HFF-Myc (cell line): ENCODE measurements at regions not wholly inside any gene's neighbourhood (a gene's known extent, or its start where the extent isn't known, plus 50 kb on each side); places are given as distances from the start of the nearest gene placed in this dataset.

Source experiments
- DNase-seq: peaks from one replicate; pipeline ENCODE4 v3.0.0-alpha.2; 2011; ENCODE audit warnings: low read depth; ENCODE audit errors: extremely low read depth
- H3K4me3 ChIP-seq: replicated peaks from 2 replicates; pipeline ENCODE4 v1.5.1; 2011; ENCODE audit warnings: low read depth, mild to moderate bottlenecking, control low read depth, low read length
- TF ChIP-seq, protein P1 (sequence below): IDR thresholded peaks from 2 replicates; pipeline ENCODE4 v1.5.1; 2012; ENCODE audit warnings: mild to moderate bottlenecking, low read depth, low read length, control low read depth; ENCODE audit errors: missing control alignments

DNA sequence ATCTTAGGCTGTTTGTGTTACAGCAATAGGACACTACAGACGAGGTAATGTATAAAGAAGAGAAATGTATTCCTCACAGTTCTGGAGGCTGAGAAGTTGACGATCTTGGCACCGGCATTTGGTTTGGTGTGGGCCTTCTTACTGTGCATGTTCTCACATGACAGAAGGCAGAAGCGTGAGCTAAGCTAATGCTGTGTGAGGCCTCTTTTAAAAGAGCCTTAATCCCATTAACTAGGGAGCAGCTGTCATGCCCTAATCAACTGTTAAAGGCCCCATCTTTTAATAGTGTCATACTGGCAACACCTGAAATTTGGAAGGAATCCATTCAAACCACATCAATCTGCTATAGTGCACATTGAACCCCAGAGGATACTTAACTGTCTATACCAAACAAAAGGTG, 992.9 kb downstream of the GALC start:
- H3K4me3 ChIP-seq: no peak overlapping the region
- no peak for DNase-seq
- TF ChIP-seq, protein P1, sequence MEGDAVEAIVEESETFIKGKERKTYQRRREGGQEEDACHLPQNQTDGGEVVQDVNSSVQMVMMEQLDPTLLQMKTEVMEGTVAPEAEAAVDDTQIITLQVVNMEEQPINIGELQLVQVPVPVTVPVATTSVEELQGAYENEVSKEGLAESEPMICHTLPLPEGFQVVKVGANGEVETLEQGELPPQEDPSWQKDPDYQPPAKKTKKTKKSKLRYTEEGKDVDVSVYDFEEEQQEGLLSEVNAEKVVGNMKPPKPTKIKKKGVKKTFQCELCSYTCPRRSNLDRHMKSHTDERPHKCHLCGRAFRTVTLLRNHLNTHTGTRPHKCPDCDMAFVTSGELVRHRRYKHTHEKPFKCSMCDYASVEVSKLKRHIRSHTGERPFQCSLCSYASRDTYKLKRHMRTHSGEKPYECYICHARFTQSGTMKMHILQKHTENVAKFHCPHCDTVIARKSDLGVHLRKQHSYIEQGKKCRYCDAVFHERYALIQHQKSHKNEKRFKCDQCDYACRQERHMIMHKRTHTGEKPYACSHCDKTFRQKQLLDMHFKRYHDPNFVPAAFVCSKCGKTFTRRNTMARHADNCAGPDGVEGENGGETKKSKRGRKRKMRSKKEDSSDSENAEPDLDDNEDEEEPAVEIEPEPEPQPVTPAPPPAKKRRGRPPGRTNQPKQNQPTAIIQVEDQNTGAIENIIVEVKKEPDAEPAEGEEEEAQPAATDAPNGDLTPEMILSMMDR: no peak

DNA sequence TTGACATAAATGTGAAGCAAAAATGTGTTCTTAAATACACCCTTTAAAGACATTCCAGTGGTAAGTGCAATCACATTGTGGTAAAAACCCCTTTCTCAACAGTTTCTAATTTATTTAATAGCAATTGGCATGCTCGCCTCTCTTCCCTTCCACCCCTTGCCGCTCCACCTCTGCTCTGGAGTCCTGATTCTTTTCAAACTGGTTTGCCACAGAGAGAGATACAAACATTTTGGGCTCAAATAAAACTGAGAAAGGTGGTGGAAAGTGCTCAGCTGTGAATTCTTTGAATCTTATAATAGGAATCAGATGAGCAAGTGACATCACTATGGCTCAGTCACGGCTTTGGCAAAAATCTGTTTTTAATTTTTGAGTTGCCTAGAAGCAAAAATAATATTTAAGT, 993.9 kb downstream of the GALC start:
- peak; percentile 69 for DNase-seq
- TF ChIP-seq, protein P1: no peak
- H3K4me3 ChIP-seq: no peak overlapping the region

DNA sequence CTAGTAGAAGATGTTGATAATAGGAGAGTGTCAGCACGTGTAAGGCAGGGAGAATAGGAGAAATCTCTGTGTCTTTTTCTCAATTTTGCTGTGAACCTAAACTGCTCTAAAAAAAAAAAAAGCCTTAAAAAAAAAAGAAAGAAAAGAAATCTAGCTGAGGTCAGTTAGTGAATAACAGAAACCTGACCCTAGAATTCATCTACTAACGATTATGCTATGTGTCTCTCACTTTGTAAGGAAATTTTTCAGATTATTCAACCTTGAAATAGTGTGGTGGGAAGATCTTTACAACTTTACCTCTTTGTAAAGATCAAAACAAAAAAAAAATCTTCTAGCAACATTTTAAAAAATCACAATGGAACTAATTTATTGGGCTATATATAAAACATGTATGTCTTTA, 995.7 kb downstream of the GALC start:
- TF ChIP-seq, protein P1: no peak
- no peak overlapping the region for H3K4me3 ChIP-seq
- DNase-seq: no peak

DNA sequence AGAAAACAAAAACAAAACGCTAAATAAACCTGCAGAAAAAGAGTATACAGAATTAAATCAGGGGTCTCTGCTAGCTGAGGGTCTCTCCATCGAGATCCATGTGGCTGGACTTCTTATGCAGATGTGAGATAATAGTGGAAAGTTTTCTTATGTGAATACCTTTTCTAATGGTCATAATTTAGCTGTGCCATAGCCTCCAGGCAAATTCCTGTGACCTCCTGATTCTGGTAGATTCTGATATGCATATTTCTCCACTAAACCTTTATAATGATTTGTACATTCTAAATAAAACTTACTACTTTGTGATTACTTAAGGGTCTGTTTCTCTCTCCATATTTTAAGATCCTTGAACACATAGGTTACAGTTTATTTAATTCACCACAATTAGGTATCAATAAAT, 1002.6 kb downstream of the GALC start:
- no peak overlapping the region for H3K4me3 ChIP-seq
- TF ChIP-seq, protein P1: no peak
- no peak for DNase-seq

DNA sequence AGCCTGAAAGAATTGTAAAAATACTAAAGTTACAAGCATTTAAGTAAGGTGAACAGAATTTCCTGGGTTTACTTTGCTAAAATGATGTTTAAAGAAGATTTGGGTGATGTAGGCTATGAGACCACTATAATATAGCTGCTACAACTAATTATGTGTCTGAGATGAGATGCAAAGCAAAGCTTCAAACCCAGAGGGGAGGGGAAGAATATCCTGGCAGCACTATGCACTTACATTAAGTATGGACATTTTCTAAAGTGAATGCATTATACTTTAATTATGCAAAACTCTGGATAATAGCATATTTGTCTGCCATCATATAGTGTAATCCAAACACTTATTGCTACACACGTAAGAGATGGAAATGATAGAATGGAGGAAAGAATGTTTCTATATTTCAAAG, 1003.7 kb downstream of the GALC start:
- TF ChIP-seq, protein P1: no peak
- no peak overlapping the region for H3K4me3 ChIP-seq
- no peak for DNase-seq

DNA sequence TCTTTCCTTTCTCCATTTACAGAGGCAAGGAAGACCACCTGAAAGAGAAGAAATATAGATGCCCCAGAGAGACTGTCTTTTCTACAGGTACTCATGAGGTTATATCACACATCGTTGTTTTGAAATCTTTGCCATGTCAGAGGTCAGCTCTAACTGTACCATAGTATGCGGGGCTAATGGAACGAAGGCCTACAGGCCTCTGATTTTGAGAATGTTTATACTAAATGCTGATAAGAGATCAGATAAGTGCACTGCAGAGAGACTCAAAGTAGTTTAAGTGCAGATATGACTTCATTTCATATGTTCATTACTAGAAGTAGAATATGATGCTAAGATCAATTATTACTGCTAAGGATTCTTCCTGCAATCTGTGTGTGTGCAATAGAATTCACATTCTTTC, 1005.0 kb downstream of the GALC start:
- TF ChIP-seq, protein P1: no peak
- no peak overlapping the region for H3K4me3 ChIP-seq
- DNase-seq: no peak

DNA sequence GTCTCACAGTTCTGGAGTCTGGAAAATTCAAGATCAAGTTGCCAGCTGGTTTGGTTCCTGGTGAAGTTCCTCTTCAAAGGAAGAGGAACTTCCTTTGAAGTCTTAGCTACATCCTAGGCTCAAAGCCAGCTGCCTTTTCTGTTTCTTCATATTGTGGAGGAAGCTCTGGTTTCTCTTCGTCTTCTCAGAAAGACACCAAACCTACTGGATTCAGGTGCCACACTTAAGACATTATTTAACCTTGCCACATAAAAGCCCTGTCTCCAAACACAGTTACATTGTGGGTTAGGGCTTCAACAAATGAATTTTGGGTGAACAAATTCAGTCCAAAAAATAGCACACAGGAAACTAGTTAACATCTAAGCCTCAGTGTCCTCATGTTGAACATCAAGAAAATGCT, 1019.8 kb downstream of the GALC start:
- H3K4me3 ChIP-seq: no peak overlapping the region
- DNase-seq: no peak
- TF ChIP-seq, protein P1: no peak
